ENCODE measurements at regions not wholly inside any gene's neighbourhood (a gene's known extent, or its start where the extent isn't known, plus 50 kb on each side); places are given as distances from the start of the nearest gene placed in this dataset.

- TF ChIP-seq CTCF (IDR thresholded peaks at IDR 0.05) = no peak
- TF ChIP-seq POLR2AphosphoS5 (IDR thresholded peaks at IDR 0.05) = no peak
- TF ChIP-seq POLR2A (IDR thresholded peaks at IDR 0.05) = no peak
These were observed 590.7 kb downstream of the ADCYAP1 start for GRCh38 chr18:1495387-1495786.

Data from breast epithelium (tissue), 3 donors.